Prostate gland (tissue), 2 donors: ENCODE measurements at regions not wholly inside any gene's neighbourhood (a gene's known extent, or its start where the extent isn't known, plus 50 kb on each side); places are given as distances from the start of the nearest gene placed in this dataset.

Experiments
- CTCF ChIP-seq, 4 experiments: fragments of 200-600 bp in 2 of 4; fragments of 450-650 bp in 2 of 4; sonication (generic) in 2 of 4; IDR thresholded peaks; 1 replicate in 3 of 4; 2 replicates in 1 of 4; pipeline ENCODE4 v1.5.1; 2016 to 2019; ENCODE audit warnings: antibody characterized with exemption in 4 of 4, mild to moderate bottlenecking in 2 of 4, moderate library complexity in 2 of 4
- POLR2A ChIP-seq: fragments of 450-650 bp; IDR thresholded peaks from one replicate; pipeline ENCODE4 v1.6.1; 2016; ENCODE audit warnings: antibody characterized with exemption, mild to moderate bottlenecking

- no peak for TF ChIP-seq POLR2A
- TF ChIP-seq CTCF (IDR thresholded peaks at IDR 0.05) = no peak
Observed at GRCh38 chr3:66934725-66935124, 63.4 kb upstream of the KBTBD8 start.
